ENCODE measurements at regions not wholly inside any gene's neighbourhood (a gene's known extent, or its start where the extent isn't known, plus 50 kb on each side); places are given as distances from the start of the nearest gene placed in this dataset.

GRCh38 chr9:31950756-31951155 is 433.7 kb upstream of the ACO1 start:
- WGBS, 2 experiments (ENCODE audit: extremely low coverage in 2 of 2, insufficient read length in 1 of 2): no CpG with 5 or more reads among the region's 1 CpG
- DNase-seq: no peak
- no TSS peak for BruUV-seq (replicated peaks)
- H3K79me1 ChIP-seq (ENCODE audit: low read depth in 1 of 2, low read length in 2 of 2): no peaks in the 10 kb centered on the region
- no peak overlapping the region for H2BK15ac ChIP-seq (ENCODE audit: low read depth, low read length)
- no peak overlapping the region for H3K18ac ChIP-seq (ENCODE audit: low read depth, low read length)
- no peak overlapping the region for H3K9ac ChIP-seq (ENCODE audit: low read depth, low read length)
- H4K8ac ChIP-seq (ENCODE audit: low read depth in 2 of 2, low read length in 2 of 2): no peak overlapping the region
- H3K23ac ChIP-seq (ENCODE audit: low read depth, low read length): no peak overlapping the region
- dilution Hi-C loops (cut with HindIII; ENCODE audit: low sequenced_read_pairs, unreplicated experiment) (no loop called here), intact Hi-C loops (cut with micrococcal nuclease) (no loop called here), in situ Hi-C loops (cut with MboI; ENCODE audit: low sequenced_read_pairs) (no loop called here)
- H3K56ac ChIP-seq (ENCODE audit: extremely low read depth, insufficient read depth, low read length): no peak overlapping the region
- H3K4me1 ChIP-seq (ENCODE audit: control insufficient read depth, insufficient read depth, low read length): no peaks in the 10 kb centered on the region
- no peak overlapping the region for H2AFZ ChIP-seq (replicated peaks; ENCODE audit: low read length, poor library complexity)
- ChIA-PET POLR2A (ENCODE audit: unreplicated experiment) (no interaction called here), CTCF (no interaction called here)
- TF ChIP-seq CEBPB (IDR thresholded peaks at IDR 0.05; ENCODE audit: low read depth, low read length) (no peak), RFX5 (IDR thresholded peaks at IDR 0.05; ENCODE audit: low read depth, low read length) (no peak), POLR2A (IDR thresholded peaks at IDR 0.05; ENCODE audit: low read depth, low read length) (no peak), FOS (IDR thresholded peaks at IDR 0.05; ENCODE audit: low read depth, low read length) (no peak)
- TF ChIP-seq, protein P1, sequence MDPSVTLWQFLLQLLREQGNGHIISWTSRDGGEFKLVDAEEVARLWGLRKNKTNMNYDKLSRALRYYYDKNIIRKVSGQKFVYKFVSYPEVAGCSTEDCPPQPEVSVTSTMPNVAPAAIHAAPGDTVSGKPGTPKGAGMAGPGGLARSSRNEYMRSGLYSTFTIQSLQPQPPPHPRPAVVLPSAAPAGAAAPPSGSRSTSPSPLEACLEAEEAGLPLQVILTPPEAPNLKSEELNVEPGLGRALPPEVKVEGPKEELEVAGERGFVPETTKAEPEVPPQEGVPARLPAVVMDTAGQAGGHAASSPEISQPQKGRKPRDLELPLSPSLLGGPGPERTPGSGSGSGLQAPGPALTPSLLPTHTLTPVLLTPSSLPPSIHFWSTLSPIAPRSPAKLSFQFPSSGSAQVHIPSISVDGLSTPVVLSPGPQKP (IDR thresholded peaks at IDR 0.05; ENCODE audit: borderline replicate concordance, low read depth, low read length): no peak
- no peaks in the 10 kb centered on the region for H3K9me1 ChIP-seq (ENCODE audit: insufficient read depth, low read length)
- no peak for ATAC-seq (ENCODE audit: low read depth)
- H3K14ac ChIP-seq (replicated peaks; ENCODE audit: low read depth, low read length): no peak overlapping the region
- no peaks in the 10 kb centered on the region for H4K20me1 ChIP-seq (ENCODE audit: insufficient read depth, low read length)
- H3K4me3 ChIP-seq (ENCODE audit: insufficient read depth, low read depth, low read length): no peak overlapping the region
- no peak overlapping the region for H2BK5ac ChIP-seq (ENCODE audit: low read depth, low read length, poor library complexity, severe bottlenecking)
- no peaks in the 10 kb centered on the region for H3K36me3 ChIP-seq (ENCODE audit: control insufficient read depth, insufficient read depth, low read length)
- H3K4ac ChIP-seq (ENCODE audit: low read depth, low read length): no peak overlapping the region
- H2BK120ac ChIP-seq (ENCODE audit: low read depth, low read length): no peak overlapping the region
- no peak overlapping the region for H2BK20ac ChIP-seq (ENCODE audit: low read depth, low read length)
- no peak overlapping the region for H2AK9ac ChIP-seq (replicated peaks; ENCODE audit: low read depth, low read length, poor library complexity)
- no peak overlapping the region for H4K5ac ChIP-seq (ENCODE audit: low read depth, low read length)
- no peak overlapping the region for H4K91ac ChIP-seq (ENCODE audit: insufficient read depth, low read depth, low read length)
- no peak overlapping the region for H3K27ac ChIP-seq (ENCODE audit: insufficient read depth, low read length)
- peaks cover 7% of the 10 kb centered on the region for H3K9me3 ChIP-seq (ENCODE audit: control insufficient read depth, insufficient read depth, low read length)
- H3K27me3 ChIP-seq (ENCODE audit: control insufficient read depth, insufficient read depth, low read length): no peaks in the 10 kb centered on the region
- no peak overlapping the region for H3K4me2 ChIP-seq (ENCODE audit: low read depth, low read length)
- H2AK5ac ChIP-seq (ENCODE audit: low read depth, low read length): no peak overlapping the region
